Progenitor cell of endocrine pancreas (in vitro differentiated cells): ENCODE measurements at regions not wholly inside any gene's neighbourhood (a gene's known extent, or its start where the extent isn't known, plus 50 kb on each side); places are given as distances from the start of the nearest gene placed in this dataset.

ENCODE experiments used
- DNase-seq: peaks from one replicate; pipeline ENCODE4 v3.0.0; 2021; ENCODE audit warnings: low spot score; ENCODE audit not compliant: unreplicated experiment
- H3K27ac Mint-ChIP-seq: 2 replicates; pipeline ENCODE4 v1.8.0; 2021; ENCODE audit warnings: mild to moderate bottlenecking, moderate library complexity, mixed read lengths
- H3K27me3 Mint-ChIP-seq: 2 replicates; pipeline ENCODE4 v1.8.0; 2021; ENCODE audit warnings: mixed read lengths
- H3K36me3 Mint-ChIP-seq: 2 replicates; pipeline ENCODE4 v1.8.0; 2022; ENCODE audit warnings: mixed read lengths; ENCODE audit not compliant: insufficient read depth
- H3K4me1 Mint-ChIP-seq: 2 replicates; pipeline ENCODE4 v1.8.0; 2021; ENCODE audit warnings: low read depth, mixed read lengths
- H3K4me3 Mint-ChIP-seq: 2 replicates; pipeline ENCODE4 v1.8.0; 2021; ENCODE audit warnings: low read depth, mild to moderate bottlenecking, moderate library complexity, mixed read lengths
- H3K9me3 Mint-ChIP-seq: 2 replicates; pipeline ENCODE4 v1.8.0; 2021; ENCODE audit warnings: low read depth, mixed read lengths
- CTCF ChIP-seq: fragments of 200-600 bp; sonication (generic); IDR thresholded peaks from one replicate; pipeline ENCODE4 v1.5.0; 2021; ENCODE audit warnings: antibody characterized with exemption, mild to moderate bottlenecking; ENCODE audit not compliant: unreplicated experiment

- Mint-ChIP-seq H3K27ac (no peak overlapping the region), H3K9me3 (peaks cover 32% of the 10 kb centered on the region), H3K27me3 (no peaks in the 10 kb centered on the region), H3K4me1 (peaks cover 6% of the 10 kb centered on the region), H3K36me3 (peaks cover 13% of the 10 kb centered on the region), H3K4me3 (no peak overlapping the region)
- TF ChIP-seq CTCF: no peak
- DNase-seq: no peak
Measured at GRCh38 chr5:107168848-107169752, 501.6 kb downstream of the EFNA5 start.

DNA sequence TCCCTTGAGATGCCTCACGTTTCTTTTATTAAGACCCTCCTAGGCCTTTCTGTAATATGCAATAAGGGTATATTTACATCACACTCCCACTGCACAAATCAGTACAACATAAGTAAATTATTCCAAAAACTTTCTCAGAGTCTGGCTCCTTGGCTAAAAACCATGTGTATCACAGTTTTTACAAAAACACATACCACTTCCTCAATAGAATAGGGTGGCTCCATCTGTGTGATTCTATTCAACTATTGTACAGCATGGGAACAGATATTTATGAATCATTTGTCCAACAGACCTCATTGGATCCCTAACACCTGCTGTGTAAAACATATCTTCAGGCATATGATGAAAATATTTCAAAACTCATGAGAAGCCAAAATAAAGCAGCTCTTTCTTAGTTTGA, 502.7 kb downstream of the EFNA5 start:
- H3K36me3 Mint-ChIP-seq: peaks cover 13% of the 10 kb centered on the region
- no peak overlapping the region for H3K27ac Mint-ChIP-seq
- H3K4me3 Mint-ChIP-seq: no peak overlapping the region
- DNase-seq: no peak
- no peak for TF ChIP-seq CTCF
- H3K9me3 Mint-ChIP-seq: peaks cover 29% of the 10 kb centered on the region
- no peaks in the 10 kb centered on the region for H3K27me3 Mint-ChIP-seq
- peaks cover 6% of the 10 kb centered on the region for H3K4me1 Mint-ChIP-seq

GRCh38 chr5:107165296-107165695, 505.4 kb downstream of the EFNA5 start:
- no peaks in the 10 kb centered on the region for H3K27me3 Mint-ChIP-seq
- H3K4me1 Mint-ChIP-seq: peaks cover 6% of the 10 kb centered on the region
- DNase-seq: no peak
- H3K4me3 Mint-ChIP-seq: no peak overlapping the region
- H3K9me3 Mint-ChIP-seq: peaks cover 24% of the 10 kb centered on the region
- TF ChIP-seq CTCF: no peak
- H3K36me3 Mint-ChIP-seq: peaks cover 7% of the 10 kb centered on the region
- H3K27ac Mint-ChIP-seq: no peak overlapping the region

DNA sequence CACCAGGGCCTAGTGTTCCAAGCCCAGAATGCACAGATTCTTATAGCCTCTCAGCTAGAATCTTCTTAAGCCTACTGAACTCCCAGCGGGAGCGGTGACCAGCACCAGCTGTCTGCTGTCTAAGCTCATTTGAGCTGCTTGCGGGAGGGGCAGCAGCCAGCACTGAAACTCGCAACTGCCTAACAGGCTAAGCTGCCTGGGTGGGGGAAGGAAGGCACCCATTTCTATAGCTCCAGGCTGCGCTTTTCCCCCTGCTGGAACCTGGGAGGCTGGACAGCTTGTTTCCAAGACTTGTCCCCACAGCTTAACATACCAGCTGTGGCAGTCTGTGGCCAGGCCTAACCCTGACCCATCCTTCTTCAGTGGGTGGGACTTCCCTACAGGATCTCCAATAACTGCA, 512.9 kb downstream of the EFNA5 start:
- Mint-ChIP-seq H3K27ac (no peak overlapping the region), H3K27me3 (no peaks in the 10 kb centered on the region), H3K4me1 (peaks cover 13% of the 10 kb centered on the region), H3K4me3 (no peak overlapping the region), H3K36me3 (peaks cover 2% of the 10 kb centered on the region), H3K9me3 (peaks cover 22% of the 10 kb centered on the region)
- no peak for DNase-seq
- no peak for TF ChIP-seq CTCF

DNA sequence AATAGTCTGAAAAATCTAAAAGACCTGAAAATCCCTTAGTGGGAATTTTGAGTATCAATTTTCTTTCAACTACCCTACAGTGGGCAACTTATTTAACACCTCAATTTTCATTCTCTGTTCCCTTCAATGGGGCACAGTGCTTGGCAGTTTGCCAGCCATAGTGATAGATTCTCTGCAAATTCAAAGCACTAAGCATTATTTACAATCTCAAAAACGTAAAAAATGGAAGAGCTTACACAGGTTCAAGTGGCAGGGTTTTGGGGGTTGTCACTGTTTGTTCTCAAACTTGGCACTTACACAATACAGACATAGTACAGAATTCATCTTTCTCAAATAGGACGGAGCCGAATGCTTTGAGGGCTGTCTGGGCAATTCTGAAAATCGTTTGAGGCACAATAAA, 515.0 kb downstream of the EFNA5 start:
- Mint-ChIP-seq H3K27me3 (no peaks in the 10 kb centered on the region), H3K36me3 (peaks cover 1% of the 10 kb centered on the region)
- no peak for TF ChIP-seq CTCF

More for the DNA sequence above, 515.0 kb downstream of the EFNA5 start:
- Mint-ChIP-seq H3K27ac (no peak overlapping the region), H3K9me3 (peaks cover 13% of the 10 kb centered on the region), H3K4me3 (no peak overlapping the region), H3K4me1 (peaks cover 13% of the 10 kb centered on the region)
- no peak for DNase-seq
